HG03103 (cell line): ENCODE measurements at regions not wholly inside any gene's neighbourhood (a gene's known extent, or its start where the extent isn't known, plus 50 kb on each side); places are given as distances from the start of the nearest gene placed in this dataset.

Experiments used
- ATAC-seq: cut with Tn5 transposase; IDR thresholded peaks from one replicate; pipeline ENCODE4 v1.9.1; 2021; ENCODE audit warnings: low read depth; ENCODE audit not compliant: unreplicated experiment

GRCh38 chr13:103965506-103966243 is 899.5 kb upstream of the SLC10A2 start:
- no peak for ATAC-seq

GRCh38 chr13:103961784-103962183 is 895.6 kb upstream of the SLC10A2 start:
- no peak for ATAC-seq

DNA sequence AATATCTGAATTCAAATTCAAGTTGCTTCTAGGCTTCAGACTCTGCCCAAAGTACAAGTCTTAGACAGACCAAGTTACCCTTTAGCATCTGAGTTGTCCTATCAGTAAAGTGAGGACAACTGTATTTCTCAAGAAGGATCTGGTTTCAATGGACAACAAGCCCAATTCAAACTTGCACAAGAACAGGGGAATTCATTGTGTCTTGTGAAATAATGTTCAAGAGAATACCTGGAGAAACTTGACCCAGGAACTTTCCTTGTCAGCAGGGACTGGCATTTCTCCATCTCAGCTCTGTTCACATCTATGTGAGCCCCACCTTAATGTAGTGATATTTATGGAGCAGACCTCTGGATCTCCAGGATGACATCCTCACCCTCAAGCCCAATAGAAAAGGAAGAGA is 894.9 kb upstream of the SLC10A2 start:
- ATAC-seq, result no peak

DNA sequence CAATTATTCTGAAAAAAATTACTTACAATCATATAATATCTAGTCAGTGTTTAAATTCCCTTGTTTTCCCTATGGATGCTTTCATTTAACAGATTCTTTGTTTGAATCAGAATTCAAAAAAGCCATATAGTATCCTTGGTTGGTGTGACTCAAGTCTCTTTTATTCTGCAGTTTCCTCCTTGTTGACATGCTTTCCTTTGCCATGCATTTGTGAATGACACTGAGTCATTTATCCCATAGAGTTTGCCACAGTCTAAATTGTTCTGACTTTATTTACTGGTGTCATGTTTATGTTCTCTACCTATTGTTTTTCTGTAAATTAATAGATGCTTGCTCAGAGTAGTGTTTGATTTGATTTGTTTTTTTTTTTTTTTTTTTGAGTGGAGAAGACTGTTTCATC is 893.8 kb upstream of the SLC10A2 start:
- ATAC-seq, result no peak

- no peak for ATAC-seq
These were observed 892.5 kb upstream of the SLC10A2 start for GRCh38 chr13:103958691-103959090.

- no peak for ATAC-seq
These were observed 891.7 kb upstream of the SLC10A2 start for GRCh38 chr13:103957939-103958338.

DNA sequence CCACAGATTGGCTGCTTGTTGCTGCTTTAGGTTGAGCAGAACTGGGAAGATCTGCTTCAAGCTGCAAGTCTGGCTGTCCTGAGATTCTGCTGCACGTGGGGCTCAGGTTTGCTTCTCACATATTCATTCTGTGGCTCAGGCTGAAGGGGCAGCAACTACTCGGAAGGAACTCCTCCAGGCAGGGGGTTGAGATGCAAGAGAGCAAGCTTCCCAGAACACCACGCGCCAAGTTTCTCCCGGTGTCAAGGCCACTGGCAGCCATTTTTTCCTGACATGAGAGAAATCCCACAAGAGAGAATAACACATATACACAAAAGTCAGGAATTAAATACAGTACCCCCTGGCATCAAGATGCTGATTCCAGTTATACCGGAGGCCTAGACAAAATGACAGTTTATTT is 887.6 kb upstream of the SLC10A2 start:
- no peak for ATAC-seq

- ATAC-seq, result no peak
These were observed 886.0 kb upstream of the SLC10A2 start for GRCh38 chr13:103952183-103952582.

GRCh38 chr13:103948426-103948825 is 882.2 kb upstream of the SLC10A2 start:
- no peak for ATAC-seq

GRCh38 chr13:103945836-103946235 is 879.6 kb upstream of the SLC10A2 start:
- ATAC-seq, result no peak

DNA sequence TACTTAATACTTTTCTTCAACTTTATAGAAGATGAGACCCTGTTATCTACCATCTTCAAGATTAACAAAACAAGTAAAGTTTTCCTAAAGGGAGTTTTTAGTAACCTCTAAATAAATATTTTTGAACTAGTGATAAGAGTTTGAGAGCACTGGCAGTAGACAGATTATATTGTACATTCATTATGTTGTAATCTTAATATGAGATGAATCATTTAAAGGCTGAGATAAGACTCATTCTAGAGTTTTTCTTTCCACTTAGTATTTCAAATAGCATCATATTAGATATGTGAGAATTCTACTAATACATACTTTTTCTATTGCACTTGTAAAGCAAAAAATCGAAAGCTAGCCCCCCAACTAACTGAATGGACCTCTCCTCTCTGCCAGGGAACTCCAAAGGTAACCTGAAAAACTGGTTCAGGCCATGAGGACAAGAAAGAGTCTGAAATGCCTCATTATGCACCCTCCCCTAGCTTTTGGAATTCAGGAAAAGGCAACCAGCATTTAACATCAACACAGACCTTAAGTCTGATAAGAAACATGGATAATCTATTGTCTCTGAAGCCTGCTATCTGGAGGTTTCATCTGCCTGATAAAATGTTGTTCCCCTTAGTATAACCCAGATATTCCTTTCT is 875.4 kb upstream of the SLC10A2 start:
- ATAC-seq, result no peak

DNA sequence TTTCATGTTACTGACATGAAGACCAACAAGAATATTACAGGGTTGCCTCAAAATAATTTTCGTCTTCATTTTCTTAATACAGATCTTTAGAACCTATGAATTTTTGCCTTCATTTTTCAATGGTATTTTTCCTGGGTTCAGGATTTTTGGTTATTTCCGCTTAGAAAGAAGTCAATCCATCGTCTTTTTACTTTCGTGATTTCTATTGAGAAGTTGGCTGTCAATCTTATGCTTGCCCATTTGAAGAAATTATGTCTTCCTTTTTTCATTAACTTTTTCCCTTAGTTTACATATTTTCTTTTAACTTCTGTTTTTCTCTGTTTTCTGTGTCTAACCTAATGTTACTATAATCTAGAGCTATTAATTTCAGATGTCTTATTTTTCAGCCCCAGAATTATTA is 868.9 kb upstream of the SLC10A2 start:
- no peak for ATAC-seq

DNA sequence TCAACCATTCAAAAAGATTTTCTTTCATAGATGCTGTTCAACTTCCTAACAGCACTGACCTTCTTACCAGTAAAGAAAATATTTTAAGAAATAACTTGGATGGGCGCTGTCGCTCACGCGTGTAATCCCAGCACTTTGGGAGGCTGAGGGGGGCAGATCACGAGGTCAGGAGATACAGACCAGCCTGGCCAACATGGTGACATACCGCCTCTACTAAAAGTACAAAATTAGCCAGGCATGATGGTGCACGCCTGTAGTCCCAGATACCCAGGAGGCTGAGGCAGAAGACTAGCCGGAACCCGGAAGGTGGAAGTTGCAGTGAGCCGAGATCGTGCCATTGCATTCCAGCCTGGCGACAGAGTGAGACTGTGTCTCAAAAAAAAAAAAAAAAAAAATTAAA is 865.7 kb upstream of the SLC10A2 start:
- ATAC-seq, result no peak

- ATAC-seq, result no peak
These were observed 865.2 kb upstream of the SLC10A2 start for GRCh38 chr13:103931331-103931845.

DNA sequence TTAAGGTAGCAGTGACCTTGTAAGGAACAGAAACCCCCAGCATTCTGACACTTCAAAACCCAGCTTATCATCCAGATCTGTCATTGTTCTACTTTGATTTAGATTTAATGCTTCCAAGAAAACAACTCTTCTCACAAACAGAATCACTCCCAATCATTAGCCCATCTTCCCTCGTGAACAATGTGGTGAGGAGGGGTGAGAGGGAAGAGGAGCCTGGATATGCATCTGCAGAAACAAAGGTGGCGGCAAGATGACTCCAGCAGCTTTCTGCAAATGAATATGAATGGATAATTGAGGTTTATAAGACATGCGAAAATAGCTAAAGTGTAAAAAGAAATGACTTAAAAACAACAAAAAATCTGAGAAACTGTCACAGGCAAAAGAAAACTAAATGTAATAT is 859.9 kb upstream of the SLC10A2 start:
- ATAC-seq, result no peak

DNA sequence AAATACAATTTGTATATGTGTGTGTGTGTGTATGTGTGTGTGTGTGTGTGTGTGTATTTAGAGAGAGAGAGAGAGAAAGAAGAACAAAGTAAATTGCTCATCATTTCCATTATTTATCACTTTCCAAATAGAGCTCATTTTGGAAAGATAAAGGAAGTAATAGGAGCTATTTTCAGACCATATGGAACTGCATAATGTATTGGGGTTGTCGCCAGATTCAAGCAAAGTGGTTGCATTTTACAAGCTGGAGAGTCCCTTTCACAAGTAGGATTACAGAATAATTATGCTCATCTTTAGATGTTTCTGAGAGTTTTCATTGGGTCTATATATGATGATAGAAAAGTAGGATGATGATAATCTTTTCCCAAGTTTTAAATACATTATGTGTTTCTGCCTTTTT is 842.7 kb upstream of the SLC10A2 start:
- no peak for ATAC-seq

GRCh38 chr13:103908274-103908673 is 842.1 kb upstream of the SLC10A2 start:
- no peak for ATAC-seq

- no peak for ATAC-seq
These were observed 837.6 kb upstream of the SLC10A2 start for GRCh38 chr13:103903790-103904189.

DNA sequence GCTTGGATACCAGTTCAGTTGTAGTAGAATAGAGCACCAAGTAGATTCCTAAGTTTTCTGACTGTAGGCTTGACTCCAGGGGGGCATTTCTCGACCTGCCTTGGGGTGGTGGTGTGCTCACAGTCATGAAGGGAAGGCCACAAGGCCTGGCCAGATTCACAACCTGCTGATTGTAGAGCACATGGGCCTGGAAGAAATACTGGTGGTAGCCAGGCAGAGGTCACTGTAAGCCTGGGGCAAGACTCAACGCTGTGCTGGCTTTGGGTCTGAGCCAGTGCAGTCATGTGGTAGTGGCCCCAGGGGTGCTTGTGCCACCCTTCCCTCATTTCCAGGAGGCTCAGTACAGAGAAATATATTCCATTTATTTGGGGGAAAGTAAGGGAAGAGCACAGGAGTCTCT is 832.3 kb upstream of the SLC10A2 start:
- no peak for ATAC-seq

GRCh38 chr13:103895835-103896531 is 829.8 kb upstream of the SLC10A2 start:
- ATAC-seq, result no peak

DNA sequence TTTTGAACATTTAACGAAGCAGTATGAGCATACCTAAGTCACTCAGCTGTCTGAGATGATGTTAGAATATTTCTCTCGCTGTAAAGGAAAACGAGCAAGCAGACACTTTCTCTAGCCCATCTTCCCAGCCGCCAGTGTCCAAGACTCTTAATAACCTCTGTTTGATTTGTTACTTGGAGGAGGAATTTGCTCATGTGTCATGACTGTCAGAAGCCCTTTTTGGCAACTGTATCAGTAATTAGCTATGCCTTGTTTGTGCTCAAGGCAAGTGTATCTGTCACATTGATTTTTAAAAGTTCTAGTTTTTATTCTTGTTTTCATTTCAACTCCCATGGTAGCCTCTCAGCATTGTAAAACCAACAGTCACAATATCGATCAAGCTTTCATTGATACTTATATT is 828.4 kb upstream of the SLC10A2 start:
- no peak for ATAC-seq
